HCT116 (cell line): ENCODE measurements at regions not wholly inside any gene's neighbourhood (a gene's known extent, or its start where the extent isn't known, plus 50 kb on each side); places are given as distances from the start of the nearest gene placed in this dataset.

Experiments used
- ATAC-seq: fragments of 200-7000 bp; cut with Tn5 transposase; 2 replicates; pipeline ENCODE4 v1.9.1; 2020; ENCODE audit warnings: mild to moderate bottlenecking, moderate library complexity
- BruUV-seq: library from RNA; stranded (reverse); fragments of 400-500 nt; replicated peaks from 2 replicates; lab custom pipeline; 2021; lab: Mats Ljungman, UMichigan
- CTCF ChIA-PET: fragments of 300-600 bp; sonication (Branson Sonifier 250); formaldehyde crosslinking; loops from one replicate; lab custom pipeline; 2021; ENCODE audit warnings: antibody characterized with exemption; lab: Charles Lee
- POLR2A ChIA-PET: fragments of 300-600, 350-600 bp; sonication (Branson Sonifier 250); formaldehyde crosslinking; loops from one replicate; lab custom pipeline; 2021; ENCODE audit warnings: antibody characterized with exemption; lab: Charles Lee
- RAD21 ChIA-PET, 2 experiments: fragments of 300-600 bp; sonication (Branson Sonifier 250); formaldehyde crosslinking; loops; one replicate each; lab custom pipeline; 2023; ENCODE audit warnings: low total read pairs in 2 of 2; ENCODE audit not compliant: uncharacterized antibody in 2 of 2, unreplicated experiment in 2 of 2, low non-redundant PET in 1 of 2; lab: Charles Lee
- DNase-seq: peaks from one replicate; pipeline ENCODE4 v3.0.0-alpha.2; 2010; ENCODE audit warnings: low read depth, low spot score
- H2AFZ ChIP-seq: fragments of 200-600 bp; shearing (Covaris generic), sonication (generic); 2 replicates; pipeline ENCODE4 v1.6.1; 2017; ENCODE audit warnings: low read depth, mixed run types, mixed read lengths, antibody characterized with exemption, low read length; ENCODE audit not compliant: poor library complexity, severe bottlenecking
- H3K27ac ChIP-seq: 2 replicates; pipeline ENCODE4 v1.5.1; 2012; ENCODE audit warnings: low read depth, low read length
- H3K27me3 ChIP-seq: fragments of 200-600 bp; sonication (generic); 2 replicates; pipeline ENCODE4 v1.6.1; 2016; ENCODE audit warnings: mixed run types, low read length, mixed read lengths; ENCODE audit not compliant: insufficient read depth
- H3K36me3 ChIP-seq, 2 experiments: fragments of 200-500 bp in 1 of 2; fragments of 200-600 bp in 1 of 2; sonication (Bioruptor generic) in 1 of 2; sonication (generic) in 1 of 2; 2 replicates each; pipeline versions ENCODE4 v1.5.1 to v1.6.1; 2014 to 2016; ENCODE audit warnings: low read length in 2 of 2, inconsistent platforms in 1 of 2, mixed read lengths in 1 of 2, mixed run types in 1 of 2; ENCODE audit not compliant: insufficient read depth in 2 of 2, control insufficient read depth in 1 of 2
- H3K4me1 ChIP-seq, 2 experiments: fragments of 200-600 bp in 1 of 2; sonication (generic) in 1 of 2; 2 replicates each; pipeline versions ENCODE4 v1.5.1 to v1.6.1; 2012 to 2017; ENCODE audit warnings: low read length in 2 of 2, inconsistent platforms in 1 of 2, mild to moderate bottlenecking in 1 of 2, mixed read lengths in 1 of 2, mixed run types in 1 of 2, moderate library complexity in 1 of 2; ENCODE audit not compliant: insufficient read depth in 2 of 2, control insufficient read depth in 1 of 2
- H3K4me2 ChIP-seq: fragments of 200-600 bp; sonication (generic); 2 replicates; pipeline ENCODE4 v1.6.1; 2017; ENCODE audit warnings: mixed run types, low read length, mixed read lengths
- H3K4me3 ChIP-seq, 2 experiments: fragments of 200-600 bp in 1 of 2; sonication (generic) in 1 of 2; replicated peaks in 1 of 2; 2 replicates each; pipeline ENCODE4 v1.5.1; 2011 to 2016; ENCODE audit warnings: low read length in 2 of 2, control low read depth in 1 of 2, low read depth in 1 of 2, mild to moderate bottlenecking in 1 of 2, mixed read lengths in 1 of 2, mixed run types in 1 of 2
- H3K79me2 ChIP-seq: fragments of 200-600 bp; sonication (generic); 2 replicates; pipeline ENCODE4 v1.6.1; 2017; ENCODE audit warnings: mild to moderate bottlenecking, mixed run types, low read length, moderate library complexity, mixed read lengths; ENCODE audit not compliant: insufficient read depth
- H3K9ac ChIP-seq: fragments of 200-600 bp; sonication (generic); 2 replicates; pipeline ENCODE4 v1.6.1; 2016; ENCODE audit warnings: low read length, mixed read lengths
- H3K9me2 ChIP-seq: fragments of 200-600 bp; sonication (generic), shearing (Covaris generic); 2 replicates; pipeline ENCODE4 v1.6.1; 2017; ENCODE audit warnings: mixed run types, mild to moderate bottlenecking, moderate library complexity; ENCODE audit not compliant: insufficient read depth
- H3K9me3 ChIP-seq, 2 experiments: fragments of 200-500 bp in 1 of 2; fragments of 200-600 bp in 1 of 2; sonication (Bioruptor generic) in 1 of 2; sonication (generic) in 1 of 2; 2 replicates each; pipeline ENCODE4 v1.6.1; 2014 to 2017; ENCODE audit warnings: low read length in 2 of 2, mixed read lengths in 2 of 2, inconsistent platforms in 1 of 2, low read depth in 1 of 2, mild to moderate bottlenecking in 1 of 2, mixed run types in 1 of 2, moderate library complexity in 1 of 2; ENCODE audit not compliant: control insufficient read depth in 1 of 2, insufficient read depth in 1 of 2
- H4K20me1 ChIP-seq: fragments of 200-600 bp; sonication (generic), shearing (Covaris generic); 2 replicates; pipeline ENCODE4 v1.6.1; 2017; ENCODE audit warnings: mixed run types, mild to moderate bottlenecking, moderate library complexity; ENCODE audit not compliant: insufficient read depth
- CTCF ChIP-seq, 3 experiments: fragments of 200-600 bp in 1 of 3; sonication (generic) in 1 of 3; IDR thresholded peaks in 2 of 3; conservative IDR thresholded peaks in 1 of 3; 2 replicates each; pipeline ENCODE4 v1.5.1; 2012 to 2017; ENCODE audit warnings: low read depth in 2 of 3, low read length in 2 of 3, antibody characterized with exemption in 1 of 3, borderline replicate concordance in 1 of 3, control low read depth in 1 of 3, mild to moderate bottlenecking in 1 of 3, mixed read lengths in 1 of 3, mixed run types in 1 of 3, moderate library complexity in 1 of 3; ENCODE audit not compliant: insufficient read depth in 1 of 3
- ELF1 ChIP-seq: IDR thresholded peaks from 2 replicates; pipeline ENCODE4 v1.6.1; 2012; ENCODE audit warnings: low read depth, borderline replicate concordance
- intact Hi-C: fragments of 100-400 bp; cut with micrococcal nuclease; formaldehyde crosslinking; loops from 2 replicates; pipeline ENCODE4 v1.10.0; 2022

GRCh38 chr1:177333936-177334595 is 163.3 kb downstream of the BRINP2 start:
- Histone ChIP-seq H3K9me3 (no peaks in the 10 kb centered on the region), H4K20me1 (no peaks in the 10 kb centered on the region), H3K4me1 (no peaks in the 10 kb centered on the region), H3K36me3 (no peaks in the 10 kb centered on the region), H2AFZ (no peak overlapping the region), H3K27ac (no peak overlapping the region), H3K27me3 (no peaks in the 10 kb centered on the region), H3K4me2 (no peak overlapping the region), H3K4me3 (no peak overlapping the region), H3K9ac (no peak overlapping the region), H3K9me2 (no peaks in the 10 kb centered on the region), H3K79me2 (no peaks in the 10 kb centered on the region)
- CTCF ChIA-PET, result no interaction called here
- no TSS peak for BruUV-seq
- RAD21 ChIA-PET, result no interaction called here
- POLR2A ChIA-PET, result no interaction called here
- peak in 2 of 3 experiments; percentile 18 to 19; a peak in 2 of 6 replicates for TF ChIP-seq CTCF (IDR thresholded peaks at IDR 0.05 in 2 of 3, conservative IDR thresholded peaks at IDR 0.05 in 1 of 3; ENCODE audit: borderline replicate concordance in 1 of 3, insufficient read depth in 1 of 3, low read depth in 2 of 3, low read length in 2 of 3)
- TF ChIP-seq ELF1, result no peak
- DNase-seq, result no peak
- intact Hi-C loops, result no loop called here
- no peak for ATAC-seq
